ENCODE measurements at regions not wholly inside any gene's neighbourhood (a gene's known extent, or its start where the extent isn't known, plus 50 kb on each side); places are given as distances from the start of the nearest gene placed in this dataset.

DNA sequence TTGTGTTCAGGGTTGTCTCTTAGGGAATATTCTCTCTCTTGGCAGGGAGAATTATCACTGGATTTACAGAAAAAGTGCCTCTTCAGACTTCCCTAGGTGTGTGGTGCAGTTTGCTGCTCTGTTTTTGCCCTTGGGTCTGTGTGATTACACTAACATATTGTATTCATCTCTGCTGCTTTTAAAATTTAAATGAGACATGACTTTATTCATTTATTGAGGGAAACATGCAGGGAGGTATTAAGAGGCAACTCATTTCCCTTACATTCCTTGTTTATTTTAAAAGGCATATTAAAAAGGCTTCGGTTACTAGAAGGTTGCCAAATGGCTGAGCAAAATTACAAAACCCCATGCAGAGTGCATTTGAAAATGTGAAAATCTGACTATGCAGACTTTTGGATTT, 135.1 kb upstream of the GEMIN8 start:
- TF ChIP-seq, protein P1, sequence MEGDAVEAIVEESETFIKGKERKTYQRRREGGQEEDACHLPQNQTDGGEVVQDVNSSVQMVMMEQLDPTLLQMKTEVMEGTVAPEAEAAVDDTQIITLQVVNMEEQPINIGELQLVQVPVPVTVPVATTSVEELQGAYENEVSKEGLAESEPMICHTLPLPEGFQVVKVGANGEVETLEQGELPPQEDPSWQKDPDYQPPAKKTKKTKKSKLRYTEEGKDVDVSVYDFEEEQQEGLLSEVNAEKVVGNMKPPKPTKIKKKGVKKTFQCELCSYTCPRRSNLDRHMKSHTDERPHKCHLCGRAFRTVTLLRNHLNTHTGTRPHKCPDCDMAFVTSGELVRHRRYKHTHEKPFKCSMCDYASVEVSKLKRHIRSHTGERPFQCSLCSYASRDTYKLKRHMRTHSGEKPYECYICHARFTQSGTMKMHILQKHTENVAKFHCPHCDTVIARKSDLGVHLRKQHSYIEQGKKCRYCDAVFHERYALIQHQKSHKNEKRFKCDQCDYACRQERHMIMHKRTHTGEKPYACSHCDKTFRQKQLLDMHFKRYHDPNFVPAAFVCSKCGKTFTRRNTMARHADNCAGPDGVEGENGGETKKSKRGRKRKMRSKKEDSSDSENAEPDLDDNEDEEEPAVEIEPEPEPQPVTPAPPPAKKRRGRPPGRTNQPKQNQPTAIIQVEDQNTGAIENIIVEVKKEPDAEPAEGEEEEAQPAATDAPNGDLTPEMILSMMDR (IDR thresholded peaks at IDR 0.05): no peak
- no peak for TF ChIP-seq POLR2A (IDR thresholded peaks at IDR 0.05)

All from transverse colon (tissue), 3 donors.